ENCODE measurements at regions not wholly inside any gene's neighbourhood (a gene's known extent, or its start where the extent isn't known, plus 50 kb on each side); places are given as distances from the start of the nearest gene placed in this dataset.

DNA sequence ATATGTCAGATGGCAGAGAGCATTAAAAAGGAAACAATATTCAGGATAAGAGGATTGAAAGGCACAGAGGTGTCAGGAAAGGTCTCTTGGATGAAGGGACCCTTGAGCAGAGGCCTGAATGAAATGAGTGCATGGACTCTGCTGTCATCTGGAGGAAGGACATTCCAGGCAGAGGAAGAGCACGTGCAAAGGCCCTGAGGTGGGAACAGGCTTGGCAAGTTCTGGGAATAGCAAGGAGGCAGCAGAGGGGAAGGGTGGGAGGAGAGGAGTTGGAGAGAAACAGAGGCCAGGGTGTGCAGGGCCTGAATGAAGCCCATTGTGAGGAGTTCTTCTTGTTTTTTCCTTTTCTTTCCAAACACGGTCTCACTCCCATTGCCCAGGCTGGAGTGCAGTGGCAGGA is 59.0 kb upstream of the RUNX3 start:
- TF ChIP-seq, protein P1, sequence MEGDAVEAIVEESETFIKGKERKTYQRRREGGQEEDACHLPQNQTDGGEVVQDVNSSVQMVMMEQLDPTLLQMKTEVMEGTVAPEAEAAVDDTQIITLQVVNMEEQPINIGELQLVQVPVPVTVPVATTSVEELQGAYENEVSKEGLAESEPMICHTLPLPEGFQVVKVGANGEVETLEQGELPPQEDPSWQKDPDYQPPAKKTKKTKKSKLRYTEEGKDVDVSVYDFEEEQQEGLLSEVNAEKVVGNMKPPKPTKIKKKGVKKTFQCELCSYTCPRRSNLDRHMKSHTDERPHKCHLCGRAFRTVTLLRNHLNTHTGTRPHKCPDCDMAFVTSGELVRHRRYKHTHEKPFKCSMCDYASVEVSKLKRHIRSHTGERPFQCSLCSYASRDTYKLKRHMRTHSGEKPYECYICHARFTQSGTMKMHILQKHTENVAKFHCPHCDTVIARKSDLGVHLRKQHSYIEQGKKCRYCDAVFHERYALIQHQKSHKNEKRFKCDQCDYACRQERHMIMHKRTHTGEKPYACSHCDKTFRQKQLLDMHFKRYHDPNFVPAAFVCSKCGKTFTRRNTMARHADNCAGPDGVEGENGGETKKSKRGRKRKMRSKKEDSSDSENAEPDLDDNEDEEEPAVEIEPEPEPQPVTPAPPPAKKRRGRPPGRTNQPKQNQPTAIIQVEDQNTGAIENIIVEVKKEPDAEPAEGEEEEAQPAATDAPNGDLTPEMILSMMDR (IDR thresholded peaks at IDR 0.05; ENCODE audit: low read depth, low read length) = no peak
- TF ChIP-seq MYC (IDR thresholded peaks at IDR 0.05; ENCODE audit: low read depth, low read length) (no peak), POLR2A (IDR thresholded peaks at IDR 0.05; ENCODE audit: extremely low read depth, insufficient read length) (no peak)
- TF ChIP-seq, protein P2, sequence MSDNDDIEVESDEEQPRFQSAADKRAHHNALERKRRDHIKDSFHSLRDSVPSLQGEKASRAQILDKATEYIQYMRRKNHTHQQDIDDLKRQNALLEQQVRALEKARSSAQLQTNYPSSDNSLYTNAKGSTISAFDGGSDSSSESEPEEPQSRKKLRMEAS (IDR thresholded peaks at IDR 0.05; ENCODE audit: low read depth, low read length) = no peak
- DNase-seq (ENCODE audit: low read depth) = no peak
- H3K4me3 ChIP-seq (ENCODE audit: low read depth, low read length) = no peak overlapping the region

DNA sequence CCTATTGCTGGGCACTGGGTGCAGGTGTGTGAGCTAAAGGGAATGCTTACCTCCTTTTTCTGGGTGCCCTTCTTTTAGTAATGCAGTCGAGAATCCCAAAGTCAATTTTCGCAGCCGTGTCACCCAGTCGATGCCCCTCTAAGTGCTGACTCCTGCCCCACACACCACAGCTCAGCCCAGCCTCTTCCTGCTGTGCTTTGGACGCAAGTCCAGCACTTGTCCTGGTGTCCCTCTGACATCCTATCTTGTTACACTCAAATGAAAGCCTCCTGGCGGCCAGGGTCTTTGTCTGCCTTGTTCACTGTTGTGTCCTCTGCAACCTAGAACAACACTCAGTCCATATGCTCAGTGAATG is 58.5 kb upstream of the RUNX3 start:
- TF ChIP-seq, protein P2 (IDR thresholded peaks at IDR 0.05; ENCODE audit: low read depth, low read length) = no peak
- TF ChIP-seq MYC (IDR thresholded peaks at IDR 0.05; ENCODE audit: low read depth, low read length) (no peak), POLR2A (IDR thresholded peaks at IDR 0.05; ENCODE audit: extremely low read depth, insufficient read length) (no peak)
- TF ChIP-seq, protein P1 (IDR thresholded peaks at IDR 0.05; ENCODE audit: low read depth, low read length) = no peak
- no peak overlapping the region for H3K4me3 ChIP-seq (ENCODE audit: low read depth, low read length)
- DNase-seq (ENCODE audit: low read depth) = no peak

DNA sequence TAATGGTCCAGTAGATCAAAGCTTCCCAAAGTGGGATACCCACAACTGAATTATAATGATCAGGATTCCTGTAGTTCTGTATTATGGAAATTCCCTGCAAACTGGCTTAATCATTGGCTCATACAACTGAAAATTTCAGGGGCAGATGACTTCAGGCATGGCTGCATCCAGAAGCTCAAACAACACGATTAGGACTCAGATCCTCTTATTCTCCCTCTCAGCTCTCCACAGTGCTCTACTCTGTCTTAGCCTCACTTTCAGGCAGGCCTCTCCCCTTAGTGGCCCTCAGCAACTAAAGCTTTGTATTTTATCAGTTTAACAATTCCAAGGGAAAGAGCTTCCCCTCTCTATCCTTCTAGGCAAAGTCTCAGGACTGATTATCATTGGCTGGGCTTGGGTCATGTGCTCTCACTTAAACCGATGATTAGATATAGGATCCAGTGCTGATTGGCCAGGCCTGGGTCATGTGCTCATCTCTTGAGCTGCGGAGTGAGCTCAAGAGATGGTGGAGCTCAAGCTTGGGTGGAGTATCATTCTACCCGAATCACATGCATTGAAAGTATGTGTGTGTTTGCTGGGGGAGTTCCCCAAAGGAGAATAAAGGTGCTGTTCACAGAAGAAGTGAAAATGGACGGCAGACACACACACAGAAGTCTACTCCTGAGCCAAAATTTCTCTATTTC is 57.9 kb upstream of the RUNX3 start:
- TF ChIP-seq, protein P2 (IDR thresholded peaks at IDR 0.05; ENCODE audit: low read depth, low read length) = no peak
- TF ChIP-seq MYC (IDR thresholded peaks at IDR 0.05; ENCODE audit: low read depth, low read length) (no peak), POLR2A (IDR thresholded peaks at IDR 0.05; ENCODE audit: extremely low read depth, insufficient read length) (no peak)
- TF ChIP-seq, protein P1 (IDR thresholded peaks at IDR 0.05; ENCODE audit: low read depth, low read length) = no peak
- DNase-seq (ENCODE audit: low read depth) = no peak
- H3K4me3 ChIP-seq (ENCODE audit: low read depth, low read length) = no peak overlapping the region

DNA sequence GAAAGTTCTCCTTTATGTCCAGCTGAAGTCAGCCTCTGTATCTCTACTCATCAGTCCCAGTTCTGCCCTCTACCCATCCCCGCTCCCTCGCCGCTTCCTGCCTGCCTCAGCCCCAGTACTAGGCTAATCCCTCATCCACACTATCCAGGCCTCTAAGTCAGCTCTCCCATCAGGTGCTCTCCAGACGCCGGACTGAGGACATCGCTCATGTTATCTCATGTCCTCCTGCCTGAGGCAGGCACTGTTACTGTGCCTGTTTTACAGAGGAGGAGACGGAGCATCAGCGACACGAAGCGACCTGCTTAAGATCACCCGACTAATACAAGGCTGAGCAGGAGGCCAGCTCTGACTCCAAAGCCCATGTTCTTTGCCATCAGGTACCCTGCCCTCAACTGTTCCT is 57.3 kb upstream of the RUNX3 start:
- TF ChIP-seq, protein P2 (IDR thresholded peaks at IDR 0.05; ENCODE audit: low read depth, low read length) = no peak
- TF ChIP-seq MYC (IDR thresholded peaks at IDR 0.05; ENCODE audit: low read depth, low read length) (no peak), POLR2A (IDR thresholded peaks at IDR 0.05; ENCODE audit: extremely low read depth, insufficient read length) (no peak)
- TF ChIP-seq, protein P1 (IDR thresholded peaks at IDR 0.05; ENCODE audit: low read depth, low read length) = no peak
- DNase-seq (ENCODE audit: low read depth) = no peak
- no peak overlapping the region for H3K4me3 ChIP-seq (ENCODE audit: low read depth, low read length)

DNA sequence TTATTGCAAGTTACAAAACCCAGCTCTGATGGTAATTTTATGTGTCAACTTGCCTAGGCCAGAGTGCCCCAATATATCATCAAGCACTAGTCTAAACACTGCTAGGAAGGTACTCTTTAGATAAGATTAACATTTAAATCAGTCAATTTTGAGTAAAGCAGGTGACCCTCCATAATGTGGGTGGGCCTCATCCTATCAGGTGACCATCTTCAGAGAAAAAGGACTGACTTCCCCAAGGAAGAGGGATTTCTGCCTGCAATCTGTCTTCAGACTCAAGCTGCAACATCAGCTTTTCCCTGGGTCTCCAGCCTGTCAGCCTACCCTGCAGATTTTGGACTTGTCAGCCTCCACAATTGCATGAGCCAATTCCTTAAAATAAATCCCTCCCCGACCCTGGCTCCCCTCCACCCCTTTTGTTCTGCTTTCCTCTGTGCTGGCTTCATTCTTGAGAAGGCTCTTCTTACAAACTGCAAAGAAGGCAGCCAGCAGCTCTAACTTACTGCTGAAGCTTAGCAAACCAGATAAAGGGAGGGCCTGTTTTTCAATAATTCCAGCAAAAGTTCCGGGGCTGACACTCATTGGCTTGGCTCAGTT is 56.4 kb upstream of the RUNX3 start:
- no peak overlapping the region for H3K4me3 ChIP-seq (ENCODE audit: low read depth, low read length)
- DNase-seq (ENCODE audit: low read depth) = no peak
- TF ChIP-seq POLR2A (IDR thresholded peaks at IDR 0.05; ENCODE audit: extremely low read depth, insufficient read length) (no peak), MYC (IDR thresholded peaks at IDR 0.05; ENCODE audit: low read depth, low read length) (no peak)
- TF ChIP-seq, protein P2 (IDR thresholded peaks at IDR 0.05; ENCODE audit: low read depth, low read length) = no peak
- TF ChIP-seq, protein P1 (IDR thresholded peaks at IDR 0.05; ENCODE audit: low read depth, low read length) = no peak

All from NB4 (cell line).